ENCODE measurements at regions not wholly inside any gene's neighbourhood (a gene's known extent, or its start where the extent isn't known, plus 50 kb on each side); places are given as distances from the start of the nearest gene placed in this dataset.
"Not testable (repeated sequence)": the region's sequence is repeated elsewhere in the genome, so short reads cannot be mapped to it uniquely, and the experiment has no call there.

GRCh38 chr18:60893355-60894097 is 439.7 kb upstream of the CDH20 start:
- Histone ChIP-seq H3K9me3 (ENCODE audit: control insufficient read depth in 1 of 2, low read length in 2 of 2) (no peaks in the 10 kb centered on the region), H3K4me1 (ENCODE audit: control insufficient read depth in 1 of 2, insufficient read depth in 2 of 2, low read length in 2 of 2) (no peaks in the 10 kb centered on the region)

GRCh38 chr18:60894254-60894945 is 438.8 kb upstream of the CDH20 start:
- Histone ChIP-seq H3K4me1 (ENCODE audit: control insufficient read depth in 1 of 2, insufficient read depth in 2 of 2, low read length in 2 of 2) (no peaks in the 10 kb centered on the region), H3K9me3 (ENCODE audit: control insufficient read depth in 1 of 2, low read length in 2 of 2) (no peaks in the 10 kb centered on the region), H3K27ac (ENCODE audit: low read depth, low read length) (no peak overlapping the region), H3K36me3 (ENCODE audit: control insufficient read depth in 1 of 2, insufficient read depth in 2 of 2, low read length in 2 of 2) (no peaks in the 10 kb centered on the region), H3K4me3 (ENCODE audit: low read depth in 1 of 2, low read length in 2 of 2) (no peak overlapping the region), H3K9ac (ENCODE audit: low read depth in 1 of 2, low read length in 2 of 2) (no peak overlapping the region), H3K27me3 (ENCODE audit: control insufficient read depth in 1 of 2, insufficient read depth in 2 of 2, low read length in 2 of 2) (no peaks in the 10 kb centered on the region)

More at GRCh38 chr18:60893355-60894097, 439.7 kb upstream of the CDH20 start:
- Histone ChIP-seq H3K36me3 (ENCODE audit: control insufficient read depth in 1 of 2, insufficient read depth in 2 of 2, low read length in 2 of 2) (no peaks in the 10 kb centered on the region), H3K9ac (ENCODE audit: low read depth in 1 of 2, low read length in 2 of 2) (no peak overlapping the region), H3K27ac (ENCODE audit: low read depth, low read length) (no peak overlapping the region), H3K4me3 (ENCODE audit: low read depth in 1 of 2, low read length in 2 of 2) (no peak overlapping the region), H3K27me3 (ENCODE audit: control insufficient read depth in 1 of 2, insufficient read depth in 2 of 2, low read length in 2 of 2) (no peaks in the 10 kb centered on the region)

GRCh38 chr18:60895181-60895580 is 438.0 kb upstream of the CDH20 start:
- Histone ChIP-seq H3K27ac (ENCODE audit: low read depth, low read length) (no peak overlapping the region), H3K4me3 (ENCODE audit: low read depth in 1 of 2, low read length in 2 of 2) (no peak overlapping the region), H3K4me1 (ENCODE audit: control insufficient read depth in 1 of 2, insufficient read depth in 2 of 2, low read length in 2 of 2) (no peaks in the 10 kb centered on the region), H3K36me3 (ENCODE audit: control insufficient read depth in 1 of 2, insufficient read depth in 2 of 2, low read length in 2 of 2) (no peaks in the 10 kb centered on the region), H3K27me3 (ENCODE audit: control insufficient read depth in 1 of 2, insufficient read depth in 2 of 2, low read length in 2 of 2) (no peaks in the 10 kb centered on the region), H3K9me3 (ENCODE audit: control insufficient read depth in 1 of 2, low read length in 2 of 2) (no peaks in the 10 kb centered on the region), H3K9ac (ENCODE audit: low read depth in 1 of 2, low read length in 2 of 2) (no peak overlapping the region)

- H3K9ac ChIP-seq (ENCODE audit: low read depth in 1 of 2, low read length in 2 of 2), result no peak overlapping the region
- no peak overlapping the region for H3K27ac ChIP-seq (ENCODE audit: low read depth, low read length)
- H3K36me3 ChIP-seq (ENCODE audit: control insufficient read depth in 1 of 2, insufficient read depth in 2 of 2, low read length in 2 of 2), result no peaks in the 10 kb centered on the region
- H3K27me3 ChIP-seq (ENCODE audit: control insufficient read depth in 1 of 2, insufficient read depth in 2 of 2, low read length in 2 of 2), result no peaks in the 10 kb centered on the region
- no peak overlapping the region for H3K4me3 ChIP-seq (ENCODE audit: low read depth in 1 of 2, low read length in 2 of 2)
- H3K4me1 ChIP-seq (ENCODE audit: control insufficient read depth in 1 of 2, insufficient read depth in 2 of 2, low read length in 2 of 2), result no peaks in the 10 kb centered on the region
- no peaks in the 10 kb centered on the region for H3K9me3 ChIP-seq (ENCODE audit: control insufficient read depth in 1 of 2, low read length in 2 of 2)
These were observed 435.1 kb upstream of the CDH20 start for GRCh38 chr18:60898111-60898510.

GRCh38 chr18:60905699-60906098 is 427.5 kb upstream of the CDH20 start:
- Histone ChIP-seq H3K9ac (ENCODE audit: low read depth in 1 of 2, low read length in 2 of 2) (no peak overlapping the region), H3K36me3 (ENCODE audit: control insufficient read depth in 1 of 2, insufficient read depth in 2 of 2, low read length in 2 of 2) (no peaks in the 10 kb centered on the region), H3K27me3 (ENCODE audit: control insufficient read depth in 1 of 2, insufficient read depth in 2 of 2, low read length in 2 of 2) (no peaks in the 10 kb centered on the region), H3K27ac (ENCODE audit: low read depth, low read length) (no peak overlapping the region), H3K4me3 (ENCODE audit: low read depth in 1 of 2, low read length in 2 of 2) (no peak overlapping the region), H3K4me1 (ENCODE audit: control insufficient read depth in 1 of 2, insufficient read depth in 2 of 2, low read length in 2 of 2) (no peaks in the 10 kb centered on the region), H3K9me3 (ENCODE audit: control insufficient read depth in 1 of 2, low read length in 2 of 2) (no peaks in the 10 kb centered on the region)

GRCh38 chr18:60910534-60910933 is 422.7 kb upstream of the CDH20 start:
- H3K27ac ChIP-seq (ENCODE audit: low read depth, low read length), result no peak overlapping the region
- H3K4me3 ChIP-seq (ENCODE audit: low read depth in 1 of 2, low read length in 2 of 2), result no peak overlapping the region

GRCh38 chr18:60911504-60911903 is 421.7 kb upstream of the CDH20 start:
- no peaks in the 10 kb centered on the region for H3K4me1 ChIP-seq (ENCODE audit: control insufficient read depth in 1 of 2, insufficient read depth in 2 of 2, low read length in 2 of 2)
- H3K4me3 ChIP-seq (ENCODE audit: low read depth in 1 of 2, low read length in 2 of 2), result no peak overlapping the region
- H3K36me3 ChIP-seq (ENCODE audit: control insufficient read depth in 1 of 2, insufficient read depth in 2 of 2, low read length in 2 of 2), result no peaks in the 10 kb centered on the region
- H3K27me3 ChIP-seq (ENCODE audit: control insufficient read depth in 1 of 2, insufficient read depth in 2 of 2, low read length in 2 of 2), result no peaks in the 10 kb centered on the region
- H3K27ac ChIP-seq (ENCODE audit: low read depth, low read length), result no peak overlapping the region
- no peaks in the 10 kb centered on the region for H3K9me3 ChIP-seq (ENCODE audit: control insufficient read depth in 1 of 2, low read length in 2 of 2)
- H3K9ac ChIP-seq (ENCODE audit: low read depth in 1 of 2, low read length in 2 of 2), result no peak overlapping the region

More at GRCh38 chr18:60910534-60910933, 422.7 kb upstream of the CDH20 start:
- Histone ChIP-seq H3K4me1 (ENCODE audit: control insufficient read depth in 1 of 2, insufficient read depth in 2 of 2, low read length in 2 of 2) (no peaks in the 10 kb centered on the region), H3K9me3 (ENCODE audit: control insufficient read depth in 1 of 2, low read length in 2 of 2) (no peaks in the 10 kb centered on the region), H3K36me3 (ENCODE audit: control insufficient read depth in 1 of 2, insufficient read depth in 2 of 2, low read length in 2 of 2) (no peaks in the 10 kb centered on the region), H3K27me3 (ENCODE audit: control insufficient read depth in 1 of 2, insufficient read depth in 2 of 2, low read length in 2 of 2) (no peaks in the 10 kb centered on the region), H3K9ac (ENCODE audit: low read depth in 1 of 2, low read length in 2 of 2) (no peak overlapping the region)

GRCh38 chr18:60915160-60915559 is 418.1 kb upstream of the CDH20 start:
- no peaks in the 10 kb centered on the region for H3K27me3 ChIP-seq (ENCODE audit: control insufficient read depth in 1 of 2, insufficient read depth in 2 of 2, low read length in 2 of 2)
- H3K4me1 ChIP-seq (ENCODE audit: control insufficient read depth in 1 of 2, insufficient read depth in 2 of 2, low read length in 2 of 2), result no peaks in the 10 kb centered on the region
- no peaks in the 10 kb centered on the region for H3K9me3 ChIP-seq (ENCODE audit: control insufficient read depth in 1 of 2, low read length in 2 of 2)
- no peak overlapping the region for H3K4me3 ChIP-seq (ENCODE audit: low read depth in 1 of 2, low read length in 2 of 2)
- no peak overlapping the region for H3K9ac ChIP-seq (ENCODE audit: low read depth in 1 of 2, low read length in 2 of 2)
- H3K27ac ChIP-seq (ENCODE audit: low read depth, low read length), result no peak overlapping the region
- H3K36me3 ChIP-seq (ENCODE audit: control insufficient read depth in 1 of 2, insufficient read depth in 2 of 2, low read length in 2 of 2), result no peaks in the 10 kb centered on the region

GRCh38 chr18:60918862-60919261 is 414.4 kb upstream of the CDH20 start:
- H3K4me3 ChIP-seq (ENCODE audit: low read depth in 1 of 2, low read length in 2 of 2); H3K9ac ChIP-seq (ENCODE audit: low read depth in 1 of 2, low read length in 2 of 2); H3K36me3 ChIP-seq (ENCODE audit: control insufficient read depth in 1 of 2, insufficient read depth in 2 of 2, low read length in 2 of 2); H3K27me3 ChIP-seq (ENCODE audit: control insufficient read depth in 1 of 2, insufficient read depth in 2 of 2, low read length in 2 of 2); H3K27ac ChIP-seq (ENCODE audit: low read depth, low read length); H3K9me3 ChIP-seq (ENCODE audit: control insufficient read depth in 1 of 2, low read length in 2 of 2); H3K4me1 ChIP-seq (ENCODE audit: control insufficient read depth in 1 of 2, insufficient read depth in 2 of 2, low read length in 2 of 2): not testable (repeated sequence)

- Histone ChIP-seq H3K9me3 (ENCODE audit: control insufficient read depth in 1 of 2, low read length in 2 of 2) (no peaks in the 10 kb centered on the region), H3K4me1 (ENCODE audit: control insufficient read depth in 1 of 2, insufficient read depth in 2 of 2, low read length in 2 of 2) (no peaks in the 10 kb centered on the region), H3K9ac (ENCODE audit: low read depth in 1 of 2, low read length in 2 of 2) (no peak overlapping the region), H3K27me3 (ENCODE audit: control insufficient read depth in 1 of 2, insufficient read depth in 2 of 2, low read length in 2 of 2) (no peaks in the 10 kb centered on the region), H3K27ac (ENCODE audit: low read depth, low read length) (no peak overlapping the region), H3K36me3 (ENCODE audit: control insufficient read depth in 1 of 2, insufficient read depth in 2 of 2, low read length in 2 of 2) (no peaks in the 10 kb centered on the region), H3K4me3 (ENCODE audit: low read depth in 1 of 2, low read length in 2 of 2) (no peak overlapping the region)
These were observed 407.3 kb upstream of the CDH20 start for GRCh38 chr18:60925892-60926291.
